C4-2B (cell line): ENCODE measurements at regions not wholly inside any gene's neighbourhood (a gene's known extent, or its start where the extent isn't known, plus 50 kb on each side); places are given as distances from the start of the nearest gene placed in this dataset.

Experiments
- ZFX ChIP-seq: fragments of 450-650 bp; IDR thresholded peaks from 2 replicates; pipeline ENCODE4 v1.6.1; 2017
- TF ChIP-seq, protein P1 (sequence below): fragments of 450-650 bp; conservative IDR thresholded peaks from 2 replicates; pipeline ENCODE4 v1.5.1; 2017; ENCODE audit warnings: mild to moderate bottlenecking

- TF ChIP-seq, protein P1, sequence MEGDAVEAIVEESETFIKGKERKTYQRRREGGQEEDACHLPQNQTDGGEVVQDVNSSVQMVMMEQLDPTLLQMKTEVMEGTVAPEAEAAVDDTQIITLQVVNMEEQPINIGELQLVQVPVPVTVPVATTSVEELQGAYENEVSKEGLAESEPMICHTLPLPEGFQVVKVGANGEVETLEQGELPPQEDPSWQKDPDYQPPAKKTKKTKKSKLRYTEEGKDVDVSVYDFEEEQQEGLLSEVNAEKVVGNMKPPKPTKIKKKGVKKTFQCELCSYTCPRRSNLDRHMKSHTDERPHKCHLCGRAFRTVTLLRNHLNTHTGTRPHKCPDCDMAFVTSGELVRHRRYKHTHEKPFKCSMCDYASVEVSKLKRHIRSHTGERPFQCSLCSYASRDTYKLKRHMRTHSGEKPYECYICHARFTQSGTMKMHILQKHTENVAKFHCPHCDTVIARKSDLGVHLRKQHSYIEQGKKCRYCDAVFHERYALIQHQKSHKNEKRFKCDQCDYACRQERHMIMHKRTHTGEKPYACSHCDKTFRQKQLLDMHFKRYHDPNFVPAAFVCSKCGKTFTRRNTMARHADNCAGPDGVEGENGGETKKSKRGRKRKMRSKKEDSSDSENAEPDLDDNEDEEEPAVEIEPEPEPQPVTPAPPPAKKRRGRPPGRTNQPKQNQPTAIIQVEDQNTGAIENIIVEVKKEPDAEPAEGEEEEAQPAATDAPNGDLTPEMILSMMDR, result peak; percentile 22
- TF ChIP-seq ZFX, result no peak
These were observed 251.7 kb upstream of the IRX3 start for GRCh38 chr16:54538276-54538675.
